HepG2 (cell line): ENCODE measurements at regions not wholly inside any gene's neighbourhood (a gene's known extent, or its start where the extent isn't known, plus 50 kb on each side); places are given as distances from the start of the nearest gene placed in this dataset.

Source experiments
- ATAC-seq: fragments of 200-7000 bp; cut with Tn5 transposase; 3 replicates; pipeline ENCODE4 v1.9.1; 2020; ENCODE audit warnings: mild to moderate bottlenecking, moderate library complexity
- BruUV-seq: library from RNA; stranded (reverse); fragments of 400-500 nt; replicated peaks from 2 replicates; lab custom pipeline; 2021; lab: Mats Ljungman, UMichigan
- CTCF ChIA-PET: fragments of 300-600 bp; formaldehyde crosslinking; extraction: SDS; loops from one replicate; lab custom pipeline; 2021; ENCODE audit warnings: low total read pairs, inconsistent platforms, low intra/inter-chr PET ratio; lab: Yijun Ruan, JAX
- POLR2A ChIA-PET: fragments of 350-600 bp; sonication (Branson Sonifier 250); formaldehyde crosslinking; loops from one replicate; lab custom pipeline; 2020; ENCODE audit warnings: antibody characterized with exemption, inconsistent platforms; lab: Yijun Ruan, JAX
- DNase-seq: peaks from one replicate; pipeline ENCODE4 v3.0.0-alpha.2; 2015; ENCODE audit warnings: low spot score
- FAIRE-seq: peaks from 3 replicates; lab custom pipeline; 2011; peaks lifted over from hg19 to GRCh38; lab: Jason Lieb, UNC
- H2AFZ ChIP-seq: one replicate; pipeline ENCODE4 v1.6.1; 2011; ENCODE audit warnings: low read length, inconsistent platforms
- H3K27ac ChIP-seq: fragments of 300-600 bp; 3 replicates; pipeline ENCODE4 v1.8.0; 2011; ENCODE audit warnings: mixed run types, mild to moderate bottlenecking, mixed read lengths, low read length, inconsistent platforms; ENCODE audit not compliant: insufficient read depth; ENCODE audit errors: extremely low read length
- H3K27me3 ChIP-seq, 2 experiments: fragments of 200-600 bp in 1 of 2; 2 replicates in 1 of 2; 3 replicates in 1 of 2; pipeline versions ENCODE4 v1.6.0 to v1.8.0; 2011; ENCODE audit warnings: low read length in 2 of 2, mild to moderate bottlenecking in 2 of 2, moderate library complexity in 2 of 2, inconsistent platforms in 1 of 2; ENCODE audit not compliant: insufficient read depth in 2 of 2, control insufficient read depth in 1 of 2
- H3K36me3 ChIP-seq, 2 experiments: fragments of 200-600 bp in 1 of 2; replicated peaks in 1 of 2; 2 replicates in 1 of 2; 3 replicates in 1 of 2; pipeline versions ENCODE4 v1.5.1 to v1.8.0; 2011; ENCODE audit warnings: low read length in 2 of 2, inconsistent platforms in 1 of 2; ENCODE audit not compliant: insufficient read depth in 2 of 2, control insufficient read depth in 1 of 2
- H3K4me1 ChIP-seq: 2 replicates; pipeline ENCODE4 v1.5.1; 2012; ENCODE audit warnings: low read length, inconsistent platforms; ENCODE audit not compliant: insufficient read depth
- H3K4me2 ChIP-seq: 2 replicates; pipeline ENCODE4 v1.6.0; 2011; ENCODE audit warnings: low read depth, low read length, inconsistent platforms
- H3K4me3 ChIP-seq, 3 experiments: fragments of 200-600 bp in 1 of 3; sonication (generic), shearing (Covaris generic) in 1 of 3; replicated peaks in 1 of 3; 2 replicates each; pipeline ENCODE4 v1.5.1; 2011 to 2016; ENCODE audit warnings: low read length in 3 of 3, inconsistent platforms in 2 of 3, low read depth in 2 of 3, mild to moderate bottlenecking in 2 of 3, control low read depth in 1 of 3, mixed read lengths in 1 of 3; ENCODE audit not compliant: insufficient read depth in 1 of 3
- H3K79me2 ChIP-seq: one replicate; pipeline ENCODE4 v1.6.1; 2011; ENCODE audit warnings: low read length, inconsistent platforms; ENCODE audit not compliant: insufficient read depth
- H3K9ac ChIP-seq: 2 replicates; pipeline ENCODE4 v1.6.0; 2011; ENCODE audit warnings: mild to moderate bottlenecking, low read depth, low read length, inconsistent platforms; ENCODE audit not compliant: insufficient read depth
- H3K9me3 ChIP-seq: 2 replicates; pipeline ENCODE4 v1.5.1; 2012; ENCODE audit warnings: mild to moderate bottlenecking, low read length
- H4K20me1 ChIP-seq: 2 replicates; pipeline ENCODE4 v1.6.0; 2011; ENCODE audit warnings: inconsistent platforms, mild to moderate bottlenecking, low read length, moderate library complexity; ENCODE audit not compliant: insufficient read depth
- BHLHE40 ChIP-seq: IDR thresholded peaks from 2 replicates; pipeline ENCODE4 v1.6.1; 2011; ENCODE audit warnings: low read length, improper control_type of control experiment
- BORCS8-MEF2B ChIP-seq: sonication (generic); formaldehyde crosslinking; IDR thresholded peaks from 2 replicates; pipeline ENCODE4 v1.8.0; 2022; ENCODE audit warnings: mild to moderate bottlenecking, missing genetic modification reagents
- CBX1 ChIP-seq: IDR thresholded peaks from one replicate; pipeline ENCODE4 v1.6.1; 2016; ENCODE audit warnings: antibody characterized with exemption, low read depth
- GMEB2 ChIP-seq: IDR thresholded peaks from 2 replicates; pipeline ENCODE4 v1.6.1; 2016; ENCODE audit warnings: missing biosample characterization, missing genetic modification reagents, low read depth
- MXD4 ChIP-seq: IDR thresholded peaks from 2 replicates; pipeline ENCODE4 v1.6.1; 2016; ENCODE audit warnings: mild to moderate bottlenecking, missing biosample characterization, missing genetic modification reagents
- MXI1 ChIP-seq: IDR thresholded peaks from 3 replicates; pipeline ENCODE4 v1.6.1; 2012; ENCODE audit warnings: low read depth, low read length, inconsistent platforms, borderline replicate concordance
- NR0B2 ChIP-seq: sonication (generic); formaldehyde crosslinking; IDR thresholded peaks from 2 replicates; pipeline ENCODE4 v1.4.0; 2020; ENCODE audit warnings: mild to moderate bottlenecking, missing genetic modification reagents
- NR3C1 ChIP-seq: sonication (generic); formaldehyde crosslinking; IDR thresholded peaks from 2 replicates; pipeline ENCODE4 v1.4.0; 2020; ENCODE audit warnings: missing genetic modification reagents
- SIN3A ChIP-seq: IDR thresholded peaks from 2 replicates; pipeline ENCODE4 v1.6.1; 2011; ENCODE audit warnings: low read depth, mild to moderate bottlenecking, control low read depth, low read length, borderline replicate concordance
- TEAD2 ChIP-seq: sonication (generic); formaldehyde crosslinking; IDR thresholded peaks from 2 replicates; pipeline ENCODE4 v1.9.0; 2021; ENCODE audit warnings: missing genetic modification reagents
- TOPORS ChIP-seq: sonication (generic); formaldehyde crosslinking; IDR thresholded peaks from 2 replicates; pipeline ENCODE4 v1.8.0; 2023; ENCODE audit warnings: mild to moderate bottlenecking, missing genetic modification reagents
- ZMYM4 ChIP-seq: sonication (generic); formaldehyde crosslinking; IDR thresholded peaks from 2 replicates; pipeline ENCODE4 v1.8.1; 2023; ENCODE audit warnings: mild to moderate bottlenecking, missing genetic modification reagents
- ZNF10 ChIP-seq: sonication (generic); formaldehyde crosslinking; IDR thresholded peaks from 2 replicates; pipeline ENCODE4 v1.4.0; 2020; ENCODE audit warnings: mild to moderate bottlenecking, low read depth, missing genetic modification reagents, borderline replicate concordance
- ZNF260 ChIP-seq: sonication (generic); formaldehyde crosslinking; IDR thresholded peaks from 2 replicates; pipeline ENCODE4 v1.4.0; 2020; ENCODE audit warnings: missing genetic modification reagents, low read depth, mild to moderate bottlenecking, borderline replicate concordance
- ZNF484 ChIP-seq: sonication (generic); formaldehyde crosslinking; IDR thresholded peaks from 2 replicates; pipeline ENCODE4 v1.5.1; 2020; ENCODE audit warnings: mild to moderate bottlenecking, low read depth, missing genetic modification reagents, borderline replicate concordance
- ZNF75D ChIP-seq: sonication (generic); formaldehyde crosslinking; IDR thresholded peaks from 2 replicates; pipeline ENCODE4 v1.8.1; 2023; ENCODE audit warnings: missing genetic modification reagents, mild to moderate bottlenecking, borderline replicate concordance
- ZNF773 ChIP-seq: sonication (generic); formaldehyde crosslinking; IDR thresholded peaks from 2 replicates; pipeline ENCODE4 v1.4.0; 2020; ENCODE audit warnings: missing genetic modification reagents, borderline replicate concordance
- ZSCAN31 ChIP-seq: sonication (generic); formaldehyde crosslinking; IDR thresholded peaks from 2 replicates; pipeline ENCODE4 v1.5.0; 2020; ENCODE audit warnings: low read depth, mild to moderate bottlenecking, missing genetic modification reagents
- WGBS: methylation state at CpG from one replicate; pipeline ENCODE4 v1.1.6; 2017; ENCODE audit warnings: low lambda C conversion rate; 5-methylcytosine and 5-hydroxymethylcytosine counted together
- in situ Hi-C: cut with HindIII; loops from 2 replicates; pipeline ENCODE4 v1.10.0; 2017; ENCODE audit warnings: low pct_unique_long_range_greater_than_20kb; ENCODE audit not compliant: extremely low pct_ligation_motif_present
- intact Hi-C: fragments of 100-400 bp; cut with micrococcal nuclease; formaldehyde crosslinking; loops from one replicate; pipeline ENCODE4 v1.10.0; 2022; ENCODE audit not compliant: unreplicated experiment

DNA sequence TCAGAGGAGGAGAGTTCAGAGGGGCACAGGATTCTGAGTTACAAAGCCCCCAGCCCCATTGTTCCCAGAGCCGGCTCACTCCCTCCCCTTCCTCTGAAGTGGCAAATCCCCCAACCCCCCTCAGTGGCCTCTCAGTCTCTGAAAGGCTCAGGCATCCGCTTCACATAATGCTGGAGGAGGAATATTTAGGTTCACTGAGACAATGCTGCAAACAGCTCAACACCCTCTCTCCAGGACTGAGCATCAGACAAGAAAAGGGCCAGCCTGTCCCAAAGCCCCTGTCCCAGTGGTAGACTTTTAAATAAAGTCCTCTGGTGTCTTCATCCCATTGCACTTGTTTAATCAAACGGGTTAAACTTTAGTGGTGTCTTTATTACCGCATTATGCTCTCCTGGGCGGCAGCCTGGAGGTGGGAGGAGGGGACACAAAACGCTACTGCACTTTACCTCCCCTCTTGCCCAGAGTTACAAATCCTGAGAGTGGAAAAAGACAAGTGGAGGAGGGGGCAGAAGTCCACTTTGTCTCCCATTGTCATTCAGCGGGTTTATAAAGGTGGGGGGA lies 257.9 kb downstream of the FGFR2 start:
- no TSS peak for BruUV-seq
- in situ Hi-C loops: no loop called here

More for the DNA sequence above, 257.9 kb downstream of the FGFR2 start:
- Histone ChIP-seq H3K4me3 (no peak overlapping the region), H4K20me1 (no peaks in the 10 kb centered on the region), H3K36me3 (no peaks in the 10 kb centered on the region), H3K4me1 (no peaks in the 10 kb centered on the region), H3K4me2 (no peak overlapping the region), H3K9me3 (no peaks in the 10 kb centered on the region), H3K27ac (no peak overlapping the region), H3K27me3 (no peaks in the 10 kb centered on the region), H3K79me2 (no peaks in the 10 kb centered on the region), H2AFZ (no peak overlapping the region), H3K9ac (no peak overlapping the region)
- intact Hi-C loops: no loop called here
- ChIA-PET POLR2A (no interaction called here), CTCF (no interaction called here)
- FAIRE-seq (no peak), DNase-seq (no peak), ATAC-seq (no peak)
- 28% methylated on average over 6 of the region's 7 CpGs for WGBS
- TF ChIP-seq ZNF10 (no peak), BHLHE40 (no peak), SIN3A (no peak), TOPORS (no peak), NR0B2 (CRISPR knock-in tag) (no peak), ZSCAN31 (CRISPR knock-in tag) (no peak), ZNF75D (CRISPR knock-in tag) (no peak), BORCS8-MEF2B (CRISPR knock-in tag) (no peak), GMEB2 (CRISPR knock-in tag) (no peak), MXI1 (no peak), ZNF260 (CRISPR knock-in tag) (no peak), CBX1 (no peak), NR3C1 (CRISPR knock-in tag) (no peak), MXD4 (CRISPR knock-in tag) (no peak), ZNF773 (CRISPR knock-in tag) (no peak), ZNF484 (CRISPR knock-in tag) (no peak), ZMYM4 (CRISPR knock-in tag) (no peak), TEAD2 (CRISPR knock-in tag) (no peak)
